GM12875 (cell line): ENCODE measurements at regions not wholly inside any gene's neighbourhood (a gene's known extent, or its start where the extent isn't known, plus 50 kb on each side); places are given as distances from the start of the nearest gene placed in this dataset.
"Not testable (repeated sequence)": the region's sequence is repeated elsewhere in the genome, so short reads cannot be mapped to it uniquely, and the experiment has no call there.

Experiments
- H3K4me3 ChIP-seq: one replicate; pipeline ENCODE4 v1.5.1; 2011; ENCODE audit warnings: low read depth, low read length, control low read depth
- TF ChIP-seq, protein P1 (sequence below): IDR thresholded peaks from 2 replicates; pipeline ENCODE4 v1.5.1; 2011; ENCODE audit warnings: low read depth, mild to moderate bottlenecking, control low read depth, inconsistent platforms, low read length, moderate library complexity, borderline replicate concordance; ENCODE audit not compliant: insufficient read depth

DNA sequence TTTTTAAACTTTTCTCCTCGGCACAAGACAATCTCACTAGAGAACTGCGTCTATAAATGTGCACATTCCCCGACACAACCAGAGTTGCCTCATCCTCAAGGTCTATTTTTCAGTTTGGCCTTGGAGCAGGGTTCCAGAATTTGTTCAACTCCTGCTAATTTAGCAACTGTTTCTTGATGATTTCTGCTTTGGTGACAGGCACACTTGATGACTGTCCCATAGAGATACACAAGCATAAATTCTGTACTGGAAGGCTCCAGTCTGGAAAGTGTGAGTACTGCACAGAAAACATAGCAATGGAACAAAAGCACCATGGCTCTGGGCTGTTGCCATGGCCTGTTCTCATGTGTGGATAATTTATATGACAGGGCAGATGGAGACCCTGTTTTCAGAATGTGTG lies 379.6 kb upstream of the PDZRN3 start:
- H3K4me3 ChIP-seq = no peak overlapping the region
- TF ChIP-seq, protein P1, sequence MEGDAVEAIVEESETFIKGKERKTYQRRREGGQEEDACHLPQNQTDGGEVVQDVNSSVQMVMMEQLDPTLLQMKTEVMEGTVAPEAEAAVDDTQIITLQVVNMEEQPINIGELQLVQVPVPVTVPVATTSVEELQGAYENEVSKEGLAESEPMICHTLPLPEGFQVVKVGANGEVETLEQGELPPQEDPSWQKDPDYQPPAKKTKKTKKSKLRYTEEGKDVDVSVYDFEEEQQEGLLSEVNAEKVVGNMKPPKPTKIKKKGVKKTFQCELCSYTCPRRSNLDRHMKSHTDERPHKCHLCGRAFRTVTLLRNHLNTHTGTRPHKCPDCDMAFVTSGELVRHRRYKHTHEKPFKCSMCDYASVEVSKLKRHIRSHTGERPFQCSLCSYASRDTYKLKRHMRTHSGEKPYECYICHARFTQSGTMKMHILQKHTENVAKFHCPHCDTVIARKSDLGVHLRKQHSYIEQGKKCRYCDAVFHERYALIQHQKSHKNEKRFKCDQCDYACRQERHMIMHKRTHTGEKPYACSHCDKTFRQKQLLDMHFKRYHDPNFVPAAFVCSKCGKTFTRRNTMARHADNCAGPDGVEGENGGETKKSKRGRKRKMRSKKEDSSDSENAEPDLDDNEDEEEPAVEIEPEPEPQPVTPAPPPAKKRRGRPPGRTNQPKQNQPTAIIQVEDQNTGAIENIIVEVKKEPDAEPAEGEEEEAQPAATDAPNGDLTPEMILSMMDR = no peak

- H3K4me3 ChIP-seq = no peak overlapping the region
- TF ChIP-seq, protein P1 = no peak
Measured at GRCh38 chr3:74003734-74004133, 379.0 kb upstream of the PDZRN3 start.

- TF ChIP-seq, protein P1 = no peak
- H3K4me3 ChIP-seq = no peak overlapping the region
Measured at GRCh38 chr3:74001436-74001835, 376.7 kb upstream of the PDZRN3 start.

DNA sequence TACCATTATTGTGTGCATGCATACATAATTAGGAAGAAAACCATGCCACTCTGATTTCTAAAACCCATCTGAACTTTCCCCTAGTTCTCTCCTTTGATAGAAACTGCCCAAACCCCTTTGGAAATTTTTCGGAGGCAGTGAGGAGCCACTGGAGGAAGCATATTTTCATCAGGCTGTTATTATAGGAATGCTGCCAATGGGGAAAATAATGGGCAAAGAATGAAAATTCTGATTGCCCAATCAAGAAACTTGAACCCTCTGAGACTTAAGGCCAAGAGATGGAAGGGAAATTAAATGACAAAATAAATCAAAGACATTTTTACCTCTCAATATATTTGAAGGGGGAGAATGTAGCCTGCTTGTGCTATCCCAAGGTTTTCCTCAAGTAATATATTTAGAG lies 376.0 kb upstream of the PDZRN3 start:
- no peak overlapping the region for H3K4me3 ChIP-seq
- TF ChIP-seq, protein P1 = no peak

- TF ChIP-seq, protein P1 = no peak
- no peak overlapping the region for H3K4me3 ChIP-seq
Measured at GRCh38 chr3:73999501-73999900, 374.8 kb upstream of the PDZRN3 start.

GRCh38 chr3:73990691-73991090 lies 365.9 kb upstream of the PDZRN3 start:
- not testable (repeated sequence) for H3K4me3 ChIP-seq

- TF ChIP-seq, protein P1 = no peak
- H3K4me3 ChIP-seq = no peak overlapping the region
Measured at GRCh38 chr3:73966733-73967132, 342.0 kb upstream of the PDZRN3 start.

GRCh38 chr3:73964818-73965217 lies 340.1 kb upstream of the PDZRN3 start:
- TF ChIP-seq, protein P1 = no peak
- H3K4me3 ChIP-seq = no peak overlapping the region
